ENCODE measurements at regions not wholly inside any gene's neighbourhood (a gene's known extent, or its start where the extent isn't known, plus 50 kb on each side); places are given as distances from the start of the nearest gene placed in this dataset.
A peak's percentile ranks its signal among the peaks of the same experiment; 100 is the strongest.

- TF ChIP-seq BRF2 (CRISPR knock-in tag; IDR thresholded peaks at IDR 0.05) (no peak), ZNF564 (CRISPR knock-in tag; IDR thresholded peaks at IDR 0.05) (no peak)
Measured at GRCh38 chr4:45455217-45455616, 668.6 kb downstream of the GABRG1 start (continued).

DNA sequence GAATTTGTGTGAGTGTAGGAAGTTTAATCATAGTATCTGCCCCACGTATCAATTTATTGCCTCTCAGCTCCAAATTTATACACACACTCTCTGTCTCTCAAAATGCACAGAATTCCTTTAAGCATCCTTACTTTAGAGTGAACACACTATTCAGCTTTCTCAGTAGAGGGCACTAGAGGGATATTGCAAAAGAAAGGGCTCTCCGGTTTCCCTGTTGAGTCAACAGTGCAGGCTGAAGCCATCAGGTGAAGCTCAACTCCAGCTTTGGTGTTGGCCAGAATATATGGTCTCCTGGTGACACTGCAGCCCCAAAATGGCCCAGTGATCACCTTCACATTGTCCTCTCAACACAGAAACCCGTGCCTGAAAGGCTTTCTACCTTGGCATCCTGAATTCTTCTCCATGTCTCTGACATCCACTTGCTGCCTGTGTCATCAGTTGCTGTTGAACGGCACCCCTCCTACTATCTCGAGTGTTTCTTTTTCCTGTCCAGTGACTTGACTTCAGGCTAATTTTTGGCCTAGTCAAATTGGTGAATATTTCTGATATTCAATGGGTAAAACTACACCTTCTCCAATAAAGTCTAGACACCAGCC is 670.5 kb downstream of the GABRG1 start:
- FAIRE-seq (no peak), DNase-seq (ENCODE audit: low spot score) (peak; percentile 18), ATAC-seq (peak; percentile 96)
- H3K79me2 ChIP-seq (ENCODE audit: insufficient read depth, low read length): no peaks in the 10 kb centered on the region
- no peaks in the 10 kb centered on the region for H3K4me1 ChIP-seq (ENCODE audit: insufficient read depth, low read length)
- 11% methylated on average over 5 of the region's 5 CpGs for WGBS (ENCODE audit: low lambda C conversion rate)
- in situ Hi-C loops (cut with HindIII; ENCODE audit: extremely low pct_ligation_motif_present, low pct_unique_long_range_greater_than_20kb) (no loop called here), intact Hi-C loops (cut with micrococcal nuclease; ENCODE audit: unreplicated experiment) (loop anchor here (1.0 kb wide), 1 partner anchor 289 kb away; no protein-coding TSS in a partner anchor)
- H4K20me1 ChIP-seq (ENCODE audit: insufficient read depth, low read length): no peaks in the 10 kb centered on the region
- ChIA-PET POLR2A (no interaction called here), CTCF (ENCODE audit: low intra/inter-chr PET ratio, low total read pairs) (no interaction called here)
- H3K4me3 ChIP-seq (replicated peaks in 1 of 3; ENCODE audit: insufficient read depth in 1 of 3, low read depth in 2 of 3, low read length in 3 of 3): no peak overlapping the region
- no peaks in the 10 kb centered on the region for H3K36me3 ChIP-seq (replicated peaks in 1 of 2; ENCODE audit: control insufficient read depth in 1 of 2, insufficient read depth in 2 of 2, low read length in 2 of 2)
- no peaks in the 10 kb centered on the region; a peak in 1 of 5 replicates for H3K27me3 ChIP-seq (ENCODE audit: control insufficient read depth in 1 of 2, insufficient read depth in 2 of 2, low read length in 2 of 2)
- no peak overlapping the region for H2AFZ ChIP-seq (ENCODE audit: low read length)
- H3K9me3 ChIP-seq (ENCODE audit: low read length): no peaks in the 10 kb centered on the region
- no peak overlapping the region for H3K27ac ChIP-seq (ENCODE audit: extremely low read length, insufficient read depth, low read length)
- BruUV-seq (replicated peaks): no TSS peak
- H3K9ac ChIP-seq (ENCODE audit: insufficient read depth, low read depth, low read length): no peak overlapping the region
- H3K4me2 ChIP-seq (ENCODE audit: low read depth, low read length): no peak overlapping the region
- no peak for TF ChIP-seq SRY (CRISPR knock-in tag; IDR thresholded peaks at IDR 0.05)
- no peak for TF ChIP-seq SP2 (CRISPR knock-in tag; IDR thresholded peaks at IDR 0.05)
- TF ChIP-seq NCOR1 (IDR thresholded peaks at IDR 0.05; ENCODE audit: borderline replicate concordance, low read length): no peak
- TF ChIP-seq KMT2A (CRISPR knock-in tag; IDR thresholded peaks at IDR 0.05): no peak
- TF ChIP-seq, protein P1, sequence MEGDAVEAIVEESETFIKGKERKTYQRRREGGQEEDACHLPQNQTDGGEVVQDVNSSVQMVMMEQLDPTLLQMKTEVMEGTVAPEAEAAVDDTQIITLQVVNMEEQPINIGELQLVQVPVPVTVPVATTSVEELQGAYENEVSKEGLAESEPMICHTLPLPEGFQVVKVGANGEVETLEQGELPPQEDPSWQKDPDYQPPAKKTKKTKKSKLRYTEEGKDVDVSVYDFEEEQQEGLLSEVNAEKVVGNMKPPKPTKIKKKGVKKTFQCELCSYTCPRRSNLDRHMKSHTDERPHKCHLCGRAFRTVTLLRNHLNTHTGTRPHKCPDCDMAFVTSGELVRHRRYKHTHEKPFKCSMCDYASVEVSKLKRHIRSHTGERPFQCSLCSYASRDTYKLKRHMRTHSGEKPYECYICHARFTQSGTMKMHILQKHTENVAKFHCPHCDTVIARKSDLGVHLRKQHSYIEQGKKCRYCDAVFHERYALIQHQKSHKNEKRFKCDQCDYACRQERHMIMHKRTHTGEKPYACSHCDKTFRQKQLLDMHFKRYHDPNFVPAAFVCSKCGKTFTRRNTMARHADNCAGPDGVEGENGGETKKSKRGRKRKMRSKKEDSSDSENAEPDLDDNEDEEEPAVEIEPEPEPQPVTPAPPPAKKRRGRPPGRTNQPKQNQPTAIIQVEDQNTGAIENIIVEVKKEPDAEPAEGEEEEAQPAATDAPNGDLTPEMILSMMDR (CRISPR knock-in tag; IDR thresholded peaks at IDR 0.05): peak; percentile 61
- no peak for TF ChIP-seq PAF1 (CRISPR knock-in tag; IDR thresholded peaks at IDR 0.05)
- TF ChIP-seq ZNF326 (CRISPR knock-in tag; IDR thresholded peaks at IDR 0.05; ENCODE audit: borderline replicate concordance): no peak
- no peak for TF ChIP-seq MBD4 (IDR thresholded peaks at IDR 0.05; ENCODE audit: borderline replicate concordance, low read length)
- TF ChIP-seq ZNF160 (CRISPR knock-in tag; IDR thresholded peaks at IDR 0.05): no peak
- TF ChIP-seq, protein P2, sequence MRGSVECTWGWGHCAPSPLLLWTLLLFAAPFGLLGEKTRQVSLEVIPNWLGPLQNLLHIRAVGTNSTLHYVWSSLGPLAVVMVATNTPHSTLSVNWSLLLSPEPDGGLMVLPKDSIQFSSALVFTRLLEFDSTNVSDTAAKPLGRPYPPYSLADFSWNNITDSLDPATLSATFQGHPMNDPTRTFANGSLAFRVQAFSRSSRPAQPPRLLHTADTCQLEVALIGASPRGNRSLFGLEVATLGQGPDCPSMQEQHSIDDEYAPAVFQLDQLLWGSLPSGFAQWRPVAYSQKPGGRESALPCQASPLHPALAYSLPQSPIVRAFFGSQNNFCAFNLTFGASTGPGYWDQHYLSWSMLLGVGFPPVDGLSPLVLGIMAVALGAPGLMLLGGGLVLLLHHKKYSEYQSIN (CRISPR knock-in tag; IDR thresholded peaks at IDR 0.05; ENCODE audit: borderline replicate concordance): no peak
- TF ChIP-seq ZKSCAN5 (CRISPR knock-in tag; IDR thresholded peaks at IDR 0.05): no peak
- no peak for TF ChIP-seq ZSCAN31 (CRISPR knock-in tag; IDR thresholded peaks at IDR 0.05; ENCODE audit: low read depth)
- no peak for TF ChIP-seq ZNF704 (CRISPR knock-in tag; IDR thresholded peaks at IDR 0.05; ENCODE audit: borderline replicate concordance)
- no peak for TF ChIP-seq RARG (CRISPR knock-in tag; IDR thresholded peaks at IDR 0.05; ENCODE audit: low read depth)
- peak; percentile 68 for TF ChIP-seq STAG1 (CRISPR knock-in tag; IDR thresholded peaks at IDR 0.05)
- TF ChIP-seq, protein P3, sequence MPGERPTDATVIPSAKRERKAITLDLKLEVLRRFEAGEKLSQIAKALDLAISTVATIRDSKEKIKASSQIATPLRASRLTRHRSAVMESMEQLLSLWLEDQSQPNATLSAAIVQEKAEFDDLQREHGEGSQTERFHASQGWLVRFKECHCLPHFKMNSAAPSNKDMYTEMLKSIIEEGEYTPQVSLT (CRISPR knock-in tag; IDR thresholded peaks at IDR 0.05; ENCODE audit: borderline replicate concordance, low read depth): no peak

Data from HepG2 (cell line).